Immature natural killer cell (primary cell): ENCODE measurements at regions not wholly inside any gene's neighbourhood (a gene's known extent, or its start where the extent isn't known, plus 50 kb on each side); places are given as distances from the start of the nearest gene placed in this dataset.

Experiments used
- DNase-seq, 3 donors: peaks; one replicate each; pipeline ENCODE4 v3.0.0; 2022; ENCODE audit warnings: mixed read lengths in 1 of 3
- H3K27ac Mint-ChIP-seq, 6 donors: one replicate each; pipeline ENCODE4 v1.8.0; 2020; ENCODE audit warnings: mixed read lengths in 6 of 6, mild to moderate bottlenecking in 5 of 6, inconsistent platforms in 4 of 6, moderate library complexity in 3 of 6
- H3K27me3 Mint-ChIP-seq, 3 donors: one replicate each; pipeline ENCODE4 v1.8.0; 2020 to 2021; ENCODE audit warnings: low read depth in 3 of 3, mild to moderate bottlenecking in 3 of 3, mixed read lengths in 3 of 3, moderate library complexity in 3 of 3, inconsistent platforms in 1 of 3
- H3K36me3 Mint-ChIP-seq, 3 donors: one replicate each; pipeline ENCODE4 v1.8.0; 2020; ENCODE audit warnings: mixed read lengths in 3 of 3, inconsistent platforms in 2 of 3, mild to moderate bottlenecking in 2 of 3
- H3K4me1 Mint-ChIP-seq, 2 donors: one replicate each; pipeline ENCODE4 v1.8.0; 2020; ENCODE audit warnings: inconsistent platforms in 2 of 2, mild to moderate bottlenecking in 2 of 2, mixed read lengths in 2 of 2, moderate library complexity in 1 of 2
- H3K4me3 Mint-ChIP-seq, 5 donors: one replicate each; pipeline ENCODE4 v1.8.0; 2020; ENCODE audit warnings: mild to moderate bottlenecking in 5 of 5, mixed read lengths in 5 of 5, inconsistent platforms in 3 of 5, moderate library complexity in 3 of 5
- H3K9me3 Mint-ChIP-seq, 6 donors: one replicate each; pipeline ENCODE4 v1.8.0; 2020; ENCODE audit warnings: mild to moderate bottlenecking in 6 of 6, mixed read lengths in 6 of 6, inconsistent platforms in 4 of 6, moderate library complexity in 3 of 6

GRCh38 chr6:138590796-138591709 is 91.8 kb upstream of the NHSL1 start:
- H3K36me3 Mint-ChIP-seq = no peaks in the 10 kb centered on the region
- peak; percentile 29 to 40 (median 30) for DNase-seq
- no peak overlapping the region for H3K27ac Mint-ChIP-seq
- H3K4me3 Mint-ChIP-seq = no peak overlapping the region
- H3K9me3 Mint-ChIP-seq = no peaks in the 10 kb centered on the region
- peaks cover 0 to 3% (median 0%) of the 10 kb centered on the region in 3 donors for H3K27me3 Mint-ChIP-seq
- H3K4me1 Mint-ChIP-seq = peaks cover 9 to 14% of the 10 kb centered on the region in 2 donors

GRCh38 chr6:138592749-138593123 is 93.4 kb upstream of the NHSL1 start:
- Mint-ChIP-seq H3K4me3 (peak overlapping the region in 3 of 5 donors; percentile 27 to 43 (median 41)), H3K36me3 (no peaks in the 10 kb centered on the region), H3K4me1 (peaks cover 9 to 14% of the 10 kb centered on the region in 2 donors), H3K27me3 (peaks cover 0 to 3% (median 0%) of the 10 kb centered on the region in 3 donors), H3K9me3 (no peaks in the 10 kb centered on the region), H3K27ac (no peak overlapping the region)
- DNase-seq = no peak

GRCh38 chr6:138593124-138593877 is 94.0 kb upstream of the NHSL1 start:
- Mint-ChIP-seq H3K36me3 (no peaks in the 10 kb centered on the region), H3K27me3 (peaks cover 0 to 3% (median 0%) of the 10 kb centered on the region in 3 donors), H3K9me3 (no peaks in the 10 kb centered on the region), H3K4me3 (peak overlapping the region in 4 of 5 donors; percentile 19 to 43 (median 34)), H3K4me1 (peaks cover 9 to 14% of the 10 kb centered on the region in 2 donors), H3K27ac (no peak overlapping the region)
- no peak for DNase-seq

GRCh38 chr6:138593909-138594757 is 94.8 kb upstream of the NHSL1 start:
- no peak overlapping the region for H3K4me3 Mint-ChIP-seq

GRCh38 chr6:138594758-138595140 is 95.5 kb upstream of the NHSL1 start:
- Mint-ChIP-seq H3K4me3 (no peak overlapping the region), H3K27ac (no peak overlapping the region), H3K4me1 (peaks cover 9 to 14% of the 10 kb centered on the region in 2 donors), H3K36me3 (no peaks in the 10 kb centered on the region), H3K27me3 (peaks cover 0 to 3% (median 2%) of the 10 kb centered on the region in 3 donors), H3K9me3 (no peaks in the 10 kb centered on the region)
- no peak for DNase-seq

More at GRCh38 chr6:138593909-138594757, 94.8 kb upstream of the NHSL1 start:
- Mint-ChIP-seq H3K36me3 (no peaks in the 10 kb centered on the region), H3K27me3 (peaks cover 0 to 3% (median 0%) of the 10 kb centered on the region in 3 donors), H3K27ac (no peak overlapping the region), H3K9me3 (no peaks in the 10 kb centered on the region), H3K4me1 (peaks cover 9 to 14% of the 10 kb centered on the region in 2 donors)
- no peak for DNase-seq

- no peaks in the 10 kb centered on the region for H3K9me3 Mint-ChIP-seq
- peaks cover 9 to 14% of the 10 kb centered on the region in 2 donors for H3K4me1 Mint-ChIP-seq
- H3K27ac Mint-ChIP-seq = no peak overlapping the region
- no peak overlapping the region for H3K4me3 Mint-ChIP-seq
- H3K36me3 Mint-ChIP-seq = no peaks in the 10 kb centered on the region
- DNase-seq = no peak
- peaks cover 0 to 3% (median 2%) of the 10 kb centered on the region in 3 donors for H3K27me3 Mint-ChIP-seq
These were observed 96.8 kb upstream of the NHSL1 start for GRCh38 chr6:138596126-138596525.

GRCh38 chr6:138596591-138596990 is 97.3 kb upstream of the NHSL1 start:
- Mint-ChIP-seq H3K27ac (no peak overlapping the region), H3K4me1 (peaks cover 9 to 14% of the 10 kb centered on the region in 2 donors), H3K4me3 (no peak overlapping the region), H3K36me3 (no peaks in the 10 kb centered on the region), H3K27me3 (peaks cover 0 to 2% (median under 1%) of the 10 kb centered on the region in 3 donors), H3K9me3 (no peaks in the 10 kb centered on the region)
- DNase-seq = no peak

GRCh38 chr6:138597336-138597735 is 98.0 kb upstream of the NHSL1 start:
- peaks cover 9 to 14% of the 10 kb centered on the region in 2 donors for H3K4me1 Mint-ChIP-seq
- no peak overlapping the region for H3K27ac Mint-ChIP-seq
- no peak for DNase-seq

GRCh38 chr6:138598562-138599173 is 99.4 kb upstream of the NHSL1 start:
- Mint-ChIP-seq H3K27me3 (peaks cover 0 to 4% (median 0%) of the 10 kb centered on the region in 3 donors), H3K9me3 (no peaks in the 10 kb centered on the region), H3K4me3 (no peak overlapping the region), H3K27ac (no peak overlapping the region), H3K36me3 (no peaks in the 10 kb centered on the region), H3K4me1 (peaks cover 0 to 1% of the 10 kb centered on the region in 2 donors)
- no peak for DNase-seq

More at GRCh38 chr6:138597336-138597735, 98.0 kb upstream of the NHSL1 start:
- Mint-ChIP-seq H3K36me3 (no peaks in the 10 kb centered on the region), H3K9me3 (no peaks in the 10 kb centered on the region), H3K27me3 (peaks cover 0 to 2% (median 0%) of the 10 kb centered on the region in 3 donors), H3K4me3 (no peak overlapping the region)

- Mint-ChIP-seq H3K4me3 (no peak overlapping the region), H3K27me3 (peaks cover 0 to 5% (median 0%) of the 10 kb centered on the region in 3 donors), H3K4me1 (no peaks in the 10 kb centered on the region), H3K27ac (no peak overlapping the region), H3K9me3 (no peaks in the 10 kb centered on the region), H3K36me3 (no peaks in the 10 kb centered on the region)
- no peak for DNase-seq
These were observed 101.0 kb upstream of the NHSL1 start for GRCh38 chr6:138600261-138600660.

- H3K36me3 Mint-ChIP-seq = no peaks in the 10 kb centered on the region
- no peak overlapping the region for H3K27ac Mint-ChIP-seq
- H3K4me3 Mint-ChIP-seq = no peak overlapping the region
- H3K27me3 Mint-ChIP-seq = peaks cover 0 to 5% (median 0%) of the 10 kb centered on the region in 3 donors
- no peaks in the 10 kb centered on the region for H3K9me3 Mint-ChIP-seq
- no peaks in the 10 kb centered on the region for H3K4me1 Mint-ChIP-seq
- no peak for DNase-seq
These were observed 101.4 kb upstream of the NHSL1 start for GRCh38 chr6:138600726-138601125.

GRCh38 chr6:138601128-138601527 is 101.8 kb upstream of the NHSL1 start:
- Mint-ChIP-seq H3K4me3 (no peak overlapping the region), H3K4me1 (no peaks in the 10 kb centered on the region), H3K36me3 (no peaks in the 10 kb centered on the region), H3K27me3 (peaks cover 0 to 5% (median 0%) of the 10 kb centered on the region in 3 donors), H3K9me3 (no peaks in the 10 kb centered on the region), H3K27ac (no peak overlapping the region)
- no peak for DNase-seq

- Mint-ChIP-seq H3K9me3 (no peaks in the 10 kb centered on the region), H3K36me3 (no peaks in the 10 kb centered on the region), H3K4me3 (no peak overlapping the region), H3K27ac (no peak overlapping the region), H3K4me1 (no peaks in the 10 kb centered on the region), H3K27me3 (peaks cover 0 to 5% (median 3%) of the 10 kb centered on the region in 3 donors)
- DNase-seq = no peak
These were observed 106.7 kb upstream of the NHSL1 start for GRCh38 chr6:138605958-138606357.
